T-cell (primary cell): ENCODE measurements at regions not wholly inside any gene's neighbourhood (a gene's known extent, or its start where the extent isn't known, plus 50 kb on each side); places are given as distances from the start of the nearest gene placed in this dataset.
A peak's percentile ranks its signal among the peaks of the same experiment; 100 is the strongest.
"Not testable (repeated sequence)": the region's sequence is repeated elsewhere in the genome, so short reads cannot be mapped to it uniquely, and the experiment has no call there.

ENCODE experiments used
- ATAC-seq, 4 experiments: fragments of 200-7000 bp in 3 of 4; fragments of 150-1000 bp in 1 of 4; cut with Tn5 transposase; replicated peaks in 1 of 4; 1 replicate in 3 of 4; 2 replicates in 1 of 4; pipeline ENCODE4 v1.10.0; 2021; ENCODE audit warnings: moderate library complexity in 3 of 4, mild to moderate bottlenecking in 2 of 4, moderate number of reproducible peaks in 1 of 4
- CTCF ChIA-PET, 2 donors: fragments of 300-600 bp; sonication (Branson Sonifier 250); formaldehyde crosslinking; loops; one replicate each; lab custom pipeline; 2022; ENCODE audit warnings: antibody characterized with exemption in 2 of 2; lab: Charles Lee
- POLR2A ChIA-PET, 2 donors: fragments of 300-600 bp; sonication (Branson Sonifier 250); formaldehyde crosslinking; loops; one replicate each; lab custom pipeline; 2022; ENCODE audit warnings: antibody characterized with exemption in 2 of 2; lab: Charles Lee
- DNase-seq, 35 experiments: peaks; one replicate each; pipeline versions ENCODE4 v3.0.0 to v3.0.0-alpha.2; 2013 to 2023
- H3K27ac ChIP-seq: one replicate; pipeline ENCODE4 v1.5.1; 2013; ENCODE audit warnings: low read length
- H3K27me3 ChIP-seq, 2 experiments: replicated peaks in 1 of 2; 1 replicate in 1 of 2; 2 replicates in 1 of 2; pipeline versions ENCODE4 v1.6.1 to v1.7.0; 2013; ENCODE audit warnings: low read length in 1 of 2, mixed read lengths in 1 of 2; ENCODE audit not compliant: control insufficient read depth in 2 of 2, insufficient read depth in 2 of 2; ENCODE audit errors: extremely low read depth in 1 of 2
- H3K36me3 ChIP-seq, 2 donors: 1 replicate in 1 of 2; 2 replicates in 1 of 2; pipeline versions ENCODE4 v1.6.1 to v1.7.0; 2013; ENCODE audit warnings: low read length in 1 of 2; ENCODE audit not compliant: control insufficient read depth in 2 of 2, insufficient read depth in 1 of 2; ENCODE audit errors: extremely low read depth in 1 of 2
- H3K4me1 ChIP-seq, 2 experiments: 1 replicate in 1 of 2; 2 replicates in 1 of 2; pipeline versions ENCODE4 v1.6.1 to v1.7.0; 2013; ENCODE audit warnings: low read length in 2 of 2, mixed read lengths in 1 of 2; ENCODE audit not compliant: insufficient read depth in 2 of 2, control insufficient read depth in 1 of 2; ENCODE audit errors: extremely low read depth in 1 of 2
- H3K4me3 ChIP-seq, 2 donors: 1 replicate in 1 of 2; 2 replicates in 1 of 2; pipeline versions ENCODE4 v1.5.1 to v1.7.0; 2013; ENCODE audit warnings: mild to moderate bottlenecking in 2 of 2, low read length in 1 of 2, moderate library complexity in 1 of 2; ENCODE audit not compliant: control insufficient read depth in 1 of 2; ENCODE audit errors: extremely low read depth in 1 of 2
- H3K9me3 ChIP-seq: 2 replicates; pipeline ENCODE4 v1.7.0; 2013
- H3K27ac Mint-ChIP-seq, 2 donors: one replicate each; pipeline ENCODE4 v1.8.0; 2020 to 2021; ENCODE audit warnings: mild to moderate bottlenecking in 2 of 2, mixed read lengths in 2 of 2
- H3K27me3 Mint-ChIP-seq, 2 donors: one replicate each; pipeline ENCODE4 v1.8.0; 2021 to 2022; ENCODE audit warnings: mixed read lengths in 2 of 2
- H3K36me3 Mint-ChIP-seq: one replicate; pipeline ENCODE4 v1.8.0; 2021; ENCODE audit warnings: mixed read lengths
- H3K4me1 Mint-ChIP-seq, 3 donors: one replicate each; pipeline ENCODE4 v1.8.0; 2020 to 2022; ENCODE audit warnings: mixed read lengths in 3 of 3, mild to moderate bottlenecking in 1 of 3
- H3K4me3 Mint-ChIP-seq, 3 donors: one replicate each; pipeline ENCODE4 v1.8.0; 2020 to 2022; ENCODE audit warnings: mild to moderate bottlenecking in 3 of 3, mixed read lengths in 3 of 3, moderate library complexity in 3 of 3
- H3K9me3 Mint-ChIP-seq, 3 donors: one replicate each; pipeline ENCODE4 v1.8.0; 2020 to 2022; ENCODE audit warnings: mixed read lengths in 3 of 3
- WGBS: methylation state at CpG from one replicate; pipeline ENCODE4 v1.1.5; 2013; ENCODE audit warnings: missing lambda C conversion rate; ENCODE audit not compliant: insufficient coverage; 5-methylcytosine and 5-hydroxymethylcytosine counted together

GRCh38 chr17:21551081-21551881, 141.0 kb upstream of the KCNJ18 start:
- peaks cover 0 to 19% of the 10 kb centered on the region in 2 experiments for H3K4me1 ChIP-seq
- peaks cover 35 to 37% (median 37%) of the 10 kb centered on the region in 3 donors for H3K4me1 Mint-ChIP-seq
- DNase-seq: peak; percentile 50 to 86 (median 75)
- peak overlapping the region; percentile 80 to 87 (median 84) for H3K4me3 Mint-ChIP-seq
- ATAC-seq: peak; percentile 91 to 98 (median 93)
- POLR2A ChIA-PET: interaction anchor here in 1 of 2 donors (0.6 to 0.7 kb wide), 2 partner anchors 287 to 361 kb away, joined by 3 to 4 read pairs; no protein-coding TSS in a partner anchor
- H3K36me3 Mint-ChIP-seq: peaks cover 3% of the 10 kb centered on the region
- H3K9me3 Mint-ChIP-seq: peaks cover 5 to 8% (median 6%) of the 10 kb centered on the region in 3 donors
- H3K27ac Mint-ChIP-seq: no peak overlapping the region
- WGBS: 1% methylated on average over 51 of the region's 75 CpGs
- no peaks in the 10 kb centered on the region for H3K9me3 ChIP-seq
- no peak overlapping the region for H3K27ac ChIP-seq
- CTCF ChIA-PET: interaction anchor here in 1 of 2 donors (0.7 to 1.7 kb wide), 4 partner anchors 38 to 508 kb away, joined by 3 to 10 read pairs (median 6); no protein-coding TSS in a partner anchor
- peak overlapping the region; percentile 67 to 71 for H3K4me3 ChIP-seq
- H3K36me3 ChIP-seq: no peaks in the 10 kb centered on the region
- peaks cover 4 to 12% of the 10 kb centered on the region in 2 donors for H3K27me3 Mint-ChIP-seq
- H3K27me3 ChIP-seq: peaks cover 5 to 11% of the 10 kb centered on the region in 2 experiments

GRCh38 chr17:21558921-21559320, 133.4 kb upstream of the KCNJ18 start:
- CTCF ChIA-PET, POLR2A ChIA-PET, H3K4me1 ChIP-seq, H3K27me3 ChIP-seq, H3K4me3 Mint-ChIP-seq, H3K4me3 ChIP-seq, H3K4me1 Mint-ChIP-seq, H3K36me3 Mint-ChIP-seq, ATAC-seq, DNase-seq, H3K27ac Mint-ChIP-seq, H3K9me3 ChIP-seq, H3K27ac ChIP-seq, H3K36me3 ChIP-seq: not testable (repeated sequence)
- H3K27me3 Mint-ChIP-seq: peaks cover 10 to 18% of the 10 kb centered on the region in 2 donors
- peaks cover 7 to 22% (median 9%) of the 10 kb centered on the region in 3 donors for H3K9me3 Mint-ChIP-seq
- WGBS: 100% methylated on average over 2 of the region's 7 CpGs

- Histone ChIP-seq H3K27ac (no peak overlapping the region), H3K36me3 (no peaks in the 10 kb centered on the region), H3K4me1 (no peaks in the 10 kb centered on the region), H3K27me3 (peaks cover 0 to 2% of the 10 kb centered on the region in 2 experiments), H3K9me3 (no peaks in the 10 kb centered on the region), H3K4me3 (no peak overlapping the region)
- ATAC-seq (no peak), DNase-seq (no peak)
- no peak overlapping the region for H3K4me3 Mint-ChIP-seq
- POLR2A ChIA-PET: no interaction called here
- peaks cover 15 to 17% of the 10 kb centered on the region in 2 donors for H3K27me3 Mint-ChIP-seq
- peaks cover 0 to 5% (median under 1%) of the 10 kb centered on the region in 3 donors for H3K9me3 Mint-ChIP-seq
- no peaks in the 10 kb centered on the region for H3K4me1 Mint-ChIP-seq
- no peak overlapping the region for H3K27ac Mint-ChIP-seq
- WGBS: 80% methylated on average over 1 of the region's 3 CpGs
- CTCF ChIA-PET: no interaction called here
- H3K36me3 Mint-ChIP-seq: no peaks in the 10 kb centered on the region
These were observed 128.1 kb upstream of the KCNJ18 start for GRCh38 chr17:21564262-21564661.

- 89% methylated on average over 5 of the region's 6 CpGs for WGBS
- H3K36me3 ChIP-seq, H3K9me3 ChIP-seq, H3K9me3 Mint-ChIP-seq, CTCF ChIA-PET, DNase-seq, ATAC-seq, H3K4me1 Mint-ChIP-seq, H3K27ac ChIP-seq, H3K4me1 ChIP-seq, H3K4me3 Mint-ChIP-seq, H3K36me3 Mint-ChIP-seq, POLR2A ChIA-PET, H3K27ac Mint-ChIP-seq, H3K4me3 ChIP-seq, H3K27me3 ChIP-seq: not testable (repeated sequence)
- peaks cover 17 to 18% of the 10 kb centered on the region in 2 donors for H3K27me3 Mint-ChIP-seq
These were observed 127.6 kb upstream of the KCNJ18 start for GRCh38 chr17:21564757-21565156.

GRCh38 chr17:21570427-21570826, 121.9 kb upstream of the KCNJ18 start:
- H3K9me3 ChIP-seq, CTCF ChIA-PET, POLR2A ChIA-PET, DNase-seq, H3K27ac Mint-ChIP-seq, H3K4me3 ChIP-seq, H3K4me1 ChIP-seq, H3K9me3 Mint-ChIP-seq, H3K27ac ChIP-seq, H3K4me3 Mint-ChIP-seq, H3K36me3 ChIP-seq, ATAC-seq, H3K36me3 Mint-ChIP-seq: not testable (repeated sequence)
- peaks cover 0 to 16% of the 10 kb centered on the region in 2 experiments for H3K27me3 ChIP-seq
- H3K27me3 Mint-ChIP-seq: peaks cover 15% of the 10 kb centered on the region in 2 donors
- WGBS: 20% methylated on average over 1 of the region's 2 CpGs
- H3K4me1 Mint-ChIP-seq: peaks cover 6 to 16% (median 7%) of the 10 kb centered on the region in 3 donors

- H3K4me3 ChIP-seq, H3K4me3 Mint-ChIP-seq, H3K36me3 ChIP-seq, H3K27ac ChIP-seq, H3K4me1 ChIP-seq, H3K27ac Mint-ChIP-seq, H3K9me3 Mint-ChIP-seq, CTCF ChIA-PET, ATAC-seq, POLR2A ChIA-PET, DNase-seq, H3K36me3 Mint-ChIP-seq, H3K9me3 ChIP-seq: not testable (repeated sequence)
- WGBS: no CpG with 5 or more reads among the region's 1 CpG
- H3K27me3 ChIP-seq: peaks cover 0 to 17% of the 10 kb centered on the region in 2 experiments
- Mint-ChIP-seq H3K27me3 (peaks cover 14 to 15% of the 10 kb centered on the region in 2 donors), H3K4me1 (peaks cover 6 to 16% (median 7%) of the 10 kb centered on the region in 3 donors)
These were observed 120.2 kb upstream of the KCNJ18 start for GRCh38 chr17:21572148-21572547.
